IMR-90 (cell line): ENCODE measurements at regions not wholly inside any gene's neighbourhood (a gene's known extent, or its start where the extent isn't known, plus 50 kb on each side); places are given as distances from the start of the nearest gene placed in this dataset.

Experiments
- ATAC-seq: fragments of 200-7000 bp; cut with Tn5 transposase; 2 replicates; pipeline ENCODE4 v1.9.1; 2020; ENCODE audit warnings: low read depth, mild to moderate bottlenecking, moderate library complexity
- BruUV-seq: library from RNA; stranded (reverse); fragments of 400-500 nt; replicated peaks from 2 replicates; lab custom pipeline; 2021; lab: Mats Ljungman, UMichigan
- CTCF ChIA-PET: fragments of 300-600 bp; formaldehyde crosslinking; extraction: SDS; loops from one replicate; lab custom pipeline; 2021; ENCODE audit warnings: antibody characterized with exemption; lab: Yijun Ruan, JAX
- POLR2A ChIA-PET: fragments of 300-600 bp; sonication (Branson Sonifier 250); formaldehyde crosslinking; loops from one replicate; lab custom pipeline; 2022; ENCODE audit warnings: antibody characterized with exemption; ENCODE audit not compliant: unreplicated experiment; lab: Charles Lee
- DNase-seq: peaks from one replicate; pipeline ENCODE4 v3.0.0; 2013
- H2AFZ ChIP-seq: replicated peaks from 2 replicates; pipeline ENCODE3; 2013; ENCODE audit warnings: low read length, mild to moderate bottlenecking; ENCODE audit not compliant: poor library complexity
- H2AK5ac ChIP-seq: 2 replicates; pipeline ENCODE4 v1.6.1; 2013; ENCODE audit warnings: low read depth, low read length, inconsistent platforms
- H2AK9ac ChIP-seq: replicated peaks from 2 replicates; pipeline ENCODE3; 2013; ENCODE audit warnings: mild to moderate bottlenecking, low read depth, low read length, moderate library complexity; ENCODE audit not compliant: poor library complexity
- H2BK120ac ChIP-seq: 2 replicates; pipeline ENCODE4 v1.6.1; 2013; ENCODE audit warnings: low read depth, low read length, inconsistent platforms
- H2BK15ac ChIP-seq: 3 replicates; pipeline ENCODE4 v1.6.1; 2013; ENCODE audit warnings: low read depth, low read length, inconsistent platforms
- H2BK20ac ChIP-seq: 2 replicates; pipeline ENCODE4 v1.6.1; 2013; ENCODE audit warnings: low read depth, mild to moderate bottlenecking, inconsistent platforms, low read length, moderate library complexity
- H2BK5ac ChIP-seq: 2 replicates; pipeline ENCODE4 v1.6.1; 2013; ENCODE audit warnings: mild to moderate bottlenecking, low read depth, low read length, inconsistent platforms; ENCODE audit not compliant: poor library complexity, severe bottlenecking
- H3K14ac ChIP-seq: replicated peaks from 2 replicates; pipeline ENCODE4 v1.6.1; 2013; ENCODE audit warnings: low read depth, low read length, inconsistent platforms
- H3K18ac ChIP-seq: 2 replicates; pipeline ENCODE4 v1.6.1; 2013; ENCODE audit warnings: low read depth, low read length, control low read depth
- H3K23ac ChIP-seq: 2 replicates; pipeline ENCODE4 v1.6.1; 2013; ENCODE audit warnings: low read depth, low read length, inconsistent platforms
- H3K27ac ChIP-seq: 2 replicates; pipeline ENCODE4 v1.5.1; 2013; ENCODE audit warnings: mild to moderate bottlenecking, control low read depth, low read length; ENCODE audit not compliant: insufficient read depth
- H3K27me3 ChIP-seq: 2 replicates; pipeline ENCODE4 v1.6.1; 2013; ENCODE audit warnings: low read length; ENCODE audit not compliant: control insufficient read depth, insufficient read depth
- H3K36me3 ChIP-seq: 2 replicates; pipeline ENCODE4 v1.6.1; 2013; ENCODE audit warnings: low read length, mixed read lengths; ENCODE audit not compliant: control insufficient read depth, insufficient read depth
- H3K4ac ChIP-seq: 2 replicates; pipeline ENCODE4 v1.6.1; 2013; ENCODE audit warnings: low read depth, low read length, inconsistent platforms
- H3K4me1 ChIP-seq: 2 replicates; pipeline ENCODE4 v1.6.1; 2013; ENCODE audit warnings: low read length, mixed read lengths; ENCODE audit not compliant: control insufficient read depth, insufficient read depth
- H3K4me2 ChIP-seq: 2 replicates; pipeline ENCODE4 v1.6.1; 2013; ENCODE audit warnings: low read depth, mild to moderate bottlenecking, control low read depth, low read length, moderate library complexity
- H3K4me3 ChIP-seq: 2 replicates; pipeline ENCODE4 v1.5.1; 2013; ENCODE audit warnings: low read depth, mild to moderate bottlenecking, control low read depth, low read length, moderate library complexity; ENCODE audit not compliant: insufficient read depth
- H3K56ac ChIP-seq: 2 replicates; pipeline ENCODE4 v1.6.1; 2013; ENCODE audit warnings: low read length, inconsistent platforms; ENCODE audit not compliant: insufficient read depth; ENCODE audit errors: extremely low read depth
- H3K79me1 ChIP-seq, 2 experiments: 2 replicates each; pipeline ENCODE4 v1.6.1; 2013; ENCODE audit warnings: low read length in 2 of 2, inconsistent platforms in 1 of 2, low read depth in 1 of 2
- H3K9ac ChIP-seq: 2 replicates; pipeline ENCODE4 v1.6.1; 2013; ENCODE audit warnings: low read depth, low read length, control low read depth
- H3K9me1 ChIP-seq: 2 replicates; pipeline ENCODE4 v1.6.1; 2013; ENCODE audit warnings: low read length, inconsistent platforms; ENCODE audit not compliant: insufficient read depth
- H3K9me3 ChIP-seq: 2 replicates; pipeline ENCODE4 v1.6.1; 2013; ENCODE audit warnings: low read length; ENCODE audit not compliant: control insufficient read depth, insufficient read depth
- H4K20me1 ChIP-seq: 2 replicates; pipeline ENCODE4 v1.6.1; 2013; ENCODE audit warnings: low read length, inconsistent platforms; ENCODE audit not compliant: insufficient read depth
- H4K5ac ChIP-seq: 2 replicates; pipeline ENCODE4 v1.6.1; 2013; ENCODE audit warnings: mild to moderate bottlenecking, low read depth, low read length, control low read depth
- H4K8ac ChIP-seq, 2 experiments: 2 replicates each; pipeline ENCODE4 v1.6.1; 2013; ENCODE audit warnings: low read depth in 2 of 2, low read length in 2 of 2, control low read depth in 1 of 2, inconsistent platforms in 1 of 2
- H4K91ac ChIP-seq: 2 replicates; pipeline ENCODE4 v1.6.1; 2013; ENCODE audit warnings: low read depth, low read length, inconsistent platforms; ENCODE audit not compliant: insufficient read depth
- BHLHE40 ChIP-seq: fragments of 150-350 bp; IDR thresholded peaks from 2 replicates; pipeline ENCODE4 v1.6.1; 2016; ENCODE audit warnings: mild to moderate bottlenecking, low read depth, low read length
- CEBPB ChIP-seq: IDR thresholded peaks from 2 replicates; pipeline ENCODE4 v1.6.1; 2012; ENCODE audit warnings: low read depth, low read length, improper control_type of control experiment
- CHD1 ChIP-seq: IDR thresholded peaks from 2 replicates; pipeline ENCODE4 v1.6.1; 2012; ENCODE audit warnings: low read depth, low read length, improper control_type of control experiment
- FOS ChIP-seq: fragments of 150-350 bp; IDR thresholded peaks from 2 replicates; pipeline ENCODE4 v1.6.1; 2016; ENCODE audit warnings: low read depth, low read length
- MAFK ChIP-seq: IDR thresholded peaks from 2 replicates; pipeline ENCODE4 v1.6.1; 2012; ENCODE audit warnings: low read depth, low read length, improper control_type of control experiment
- MAZ ChIP-seq: IDR thresholded peaks from 2 replicates; pipeline ENCODE4 v1.6.1; 2012; ENCODE audit warnings: low read depth, mild to moderate bottlenecking, low read length, improper control_type of control experiment, moderate library complexity, borderline replicate concordance
- MXI1 ChIP-seq: IDR thresholded peaks from 2 replicates; pipeline ENCODE4 v1.6.1; 2012; ENCODE audit warnings: low read depth, mild to moderate bottlenecking, low read length, moderate library complexity, borderline replicate concordance
- NFE2L2 ChIP-seq: fragments of 150-350 bp; IDR thresholded peaks from 2 replicates; pipeline ENCODE4 v1.6.1; 2016; ENCODE audit warnings: low read depth, mild to moderate bottlenecking, low read length
- POLR2A ChIP-seq: IDR thresholded peaks from 2 replicates; pipeline ENCODE4 v1.6.1; 2012; ENCODE audit warnings: mild to moderate bottlenecking, low read depth, low read length
- RAD21 ChIP-seq: IDR thresholded peaks from 2 replicates; pipeline ENCODE4 v1.6.1; 2012; ENCODE audit warnings: low read length, improper control_type of control experiment
- RCOR1 ChIP-seq: IDR thresholded peaks from 2 replicates; pipeline ENCODE4 v1.6.1; 2012; ENCODE audit warnings: mild to moderate bottlenecking, low read length, improper control_type of control experiment; ENCODE audit not compliant: insufficient replicate concordance
- RFX5 ChIP-seq: IDR thresholded peaks from 2 replicates; pipeline ENCODE4 v1.8.0; 2012; ENCODE audit warnings: low read depth, mild to moderate bottlenecking, low read length, moderate library complexity
- SMC3 ChIP-seq: fragments of 150-350 bp; IDR thresholded peaks from 2 replicates; pipeline ENCODE4 v1.6.1; 2016; ENCODE audit warnings: low read depth, mild to moderate bottlenecking, antibody characterized with exemption, low read length, moderate library complexity
- WGBS, 2 experiments: methylation state at CpG; one replicate each; pipeline versions ENCODE4 v1.1.5 to v1.1.7; 2013; ENCODE audit warnings: missing lambda C conversion rate in 2 of 2; ENCODE audit not compliant: insufficient read length in 1 of 2; ENCODE audit errors: extremely low coverage in 2 of 2; 5-methylcytosine and 5-hydroxymethylcytosine counted together
- dilution Hi-C: fragments of 300-500 bp; cut with HindIII; formaldehyde crosslinking; loops from one replicate; pipeline ENCODE4 v1.14.3; 2018; ENCODE audit warnings: low sequenced_read_pairs; ENCODE audit not compliant: unreplicated experiment
- in situ Hi-C: fragments of 300-500 bp; cut with MboI; formaldehyde crosslinking; loops from 3 replicates; pipeline ENCODE4 v1.14.3; 2019; ENCODE audit warnings: low sequenced_read_pairs, inconsistent platforms, mixed read lengths
- intact Hi-C: fragments of 100-400 bp; cut with micrococcal nuclease; formaldehyde crosslinking; loops from 2 replicates; pipeline ENCODE4 v1.10.0; 2022
- TF ChIP-seq, protein P1 (sequence below): conservative IDR thresholded peaks from 2 replicates; pipeline ENCODE4 v1.5.1; 2012; ENCODE audit warnings: mild to moderate bottlenecking, low read depth, low read length, improper control_type of control experiment
- TF ChIP-seq, protein P2 (sequence below): fragments of 150-350 bp; IDR thresholded peaks from 2 replicates; pipeline ENCODE4 v1.6.1; 2017; ENCODE audit warnings: mild to moderate bottlenecking, antibody characterized with exemption, low read length, low read depth
- TF ChIP-seq, protein P3 (sequence below): fragments of 150-350 bp; IDR thresholded peaks from 2 replicates; pipeline ENCODE4 v1.6.1; 2016; ENCODE audit warnings: low read depth, mild to moderate bottlenecking, low read length, moderate library complexity, borderline replicate concordance

DNA sequence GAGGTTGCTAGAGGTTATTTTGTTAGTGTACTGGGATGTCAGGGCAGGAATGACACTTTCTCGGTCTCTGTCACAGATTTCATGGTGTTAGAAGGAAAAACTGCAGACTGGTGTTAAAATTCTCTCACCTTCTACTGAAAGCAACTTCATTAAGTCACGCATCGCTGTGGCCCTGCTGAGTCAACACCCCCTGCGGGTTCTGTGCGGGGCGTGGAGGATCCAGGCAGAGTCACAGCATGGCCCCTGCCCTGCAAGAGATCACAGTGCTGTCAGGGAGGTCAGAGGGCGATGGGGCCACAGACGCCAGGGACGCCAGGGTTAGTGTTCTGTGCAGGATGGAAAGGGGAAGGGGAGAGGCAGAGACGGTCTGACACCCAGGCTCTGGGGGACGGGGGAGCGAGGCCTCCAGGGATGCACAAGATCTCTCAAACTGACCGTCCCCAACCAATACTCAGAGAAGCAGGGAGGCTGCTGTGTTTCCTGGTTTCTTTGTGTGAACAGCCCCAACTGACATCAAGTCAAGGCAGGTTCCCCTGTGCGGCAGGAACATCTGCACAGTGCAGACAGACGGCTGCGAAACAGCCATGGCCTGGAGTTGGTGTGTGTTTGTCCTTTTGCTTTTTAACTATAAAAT is 354.9 kb upstream of the SALL3 start:
- H2AK9ac ChIP-seq, result no peak overlapping the region
- dilution Hi-C loops, result no loop called here
- intact Hi-C loops, result no loop called here
- no peak overlapping the region for H2AFZ ChIP-seq
- H2BK5ac ChIP-seq, result no peak overlapping the region
- no peak overlapping the region for H3K23ac ChIP-seq
- BruUV-seq, result no TSS peak
- H2BK20ac ChIP-seq, result no peak overlapping the region
- H3K27me3 ChIP-seq, result no peaks in the 10 kb centered on the region
- ChIA-PET POLR2A (no interaction called here), CTCF (no interaction called here)
- H3K9ac ChIP-seq, result no peak overlapping the region
- no peaks in the 10 kb centered on the region for H3K79me1 ChIP-seq
- no peak overlapping the region for H3K4ac ChIP-seq
- H3K56ac ChIP-seq, result no peak overlapping the region
- H4K8ac ChIP-seq, result no peak overlapping the region
- in situ Hi-C loops, result no loop called here
- H2AK5ac ChIP-seq, result no peak overlapping the region
- no peak overlapping the region for H2BK120ac ChIP-seq
- H4K91ac ChIP-seq, result no peak overlapping the region
- no peaks in the 10 kb centered on the region for H4K20me1 ChIP-seq
- H3K9me1 ChIP-seq, result no peaks in the 10 kb centered on the region
- H3K9me3 ChIP-seq, result peaks cover 51% of the 10 kb centered on the region
- no peak overlapping the region for H3K27ac ChIP-seq
- H3K4me3 ChIP-seq, result no peak overlapping the region
- ATAC-seq, result no peak
- no peak overlapping the region for H4K5ac ChIP-seq
- no peak overlapping the region for H3K14ac ChIP-seq
- H3K18ac ChIP-seq, result no peak overlapping the region
- TF ChIP-seq MAFK, result no peak
- no peak for TF ChIP-seq RFX5
- TF ChIP-seq MXI1, result no peak
- no peak for TF ChIP-seq CEBPB
- TF ChIP-seq RAD21, result no peak
- TF ChIP-seq, protein P1, sequence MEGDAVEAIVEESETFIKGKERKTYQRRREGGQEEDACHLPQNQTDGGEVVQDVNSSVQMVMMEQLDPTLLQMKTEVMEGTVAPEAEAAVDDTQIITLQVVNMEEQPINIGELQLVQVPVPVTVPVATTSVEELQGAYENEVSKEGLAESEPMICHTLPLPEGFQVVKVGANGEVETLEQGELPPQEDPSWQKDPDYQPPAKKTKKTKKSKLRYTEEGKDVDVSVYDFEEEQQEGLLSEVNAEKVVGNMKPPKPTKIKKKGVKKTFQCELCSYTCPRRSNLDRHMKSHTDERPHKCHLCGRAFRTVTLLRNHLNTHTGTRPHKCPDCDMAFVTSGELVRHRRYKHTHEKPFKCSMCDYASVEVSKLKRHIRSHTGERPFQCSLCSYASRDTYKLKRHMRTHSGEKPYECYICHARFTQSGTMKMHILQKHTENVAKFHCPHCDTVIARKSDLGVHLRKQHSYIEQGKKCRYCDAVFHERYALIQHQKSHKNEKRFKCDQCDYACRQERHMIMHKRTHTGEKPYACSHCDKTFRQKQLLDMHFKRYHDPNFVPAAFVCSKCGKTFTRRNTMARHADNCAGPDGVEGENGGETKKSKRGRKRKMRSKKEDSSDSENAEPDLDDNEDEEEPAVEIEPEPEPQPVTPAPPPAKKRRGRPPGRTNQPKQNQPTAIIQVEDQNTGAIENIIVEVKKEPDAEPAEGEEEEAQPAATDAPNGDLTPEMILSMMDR, result no peak
- TF ChIP-seq FOS, result no peak
- no peak for TF ChIP-seq CHD1
- TF ChIP-seq MAZ, result no peak
- TF ChIP-seq, protein P2, sequence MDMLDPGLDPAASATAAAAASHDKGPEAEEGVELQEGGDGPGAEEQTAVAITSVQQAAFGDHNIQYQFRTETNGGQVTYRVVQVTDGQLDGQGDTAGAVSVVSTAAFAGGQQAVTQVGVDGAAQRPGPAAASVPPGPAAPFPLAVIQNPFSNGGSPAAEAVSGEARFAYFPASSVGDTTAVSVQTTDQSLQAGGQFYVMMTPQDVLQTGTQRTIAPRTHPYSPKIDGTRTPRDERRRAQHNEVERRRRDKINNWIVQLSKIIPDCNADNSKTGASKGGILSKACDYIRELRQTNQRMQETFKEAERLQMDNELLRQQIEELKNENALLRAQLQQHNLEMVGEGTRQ, result no peak
- TF ChIP-seq, protein P3, sequence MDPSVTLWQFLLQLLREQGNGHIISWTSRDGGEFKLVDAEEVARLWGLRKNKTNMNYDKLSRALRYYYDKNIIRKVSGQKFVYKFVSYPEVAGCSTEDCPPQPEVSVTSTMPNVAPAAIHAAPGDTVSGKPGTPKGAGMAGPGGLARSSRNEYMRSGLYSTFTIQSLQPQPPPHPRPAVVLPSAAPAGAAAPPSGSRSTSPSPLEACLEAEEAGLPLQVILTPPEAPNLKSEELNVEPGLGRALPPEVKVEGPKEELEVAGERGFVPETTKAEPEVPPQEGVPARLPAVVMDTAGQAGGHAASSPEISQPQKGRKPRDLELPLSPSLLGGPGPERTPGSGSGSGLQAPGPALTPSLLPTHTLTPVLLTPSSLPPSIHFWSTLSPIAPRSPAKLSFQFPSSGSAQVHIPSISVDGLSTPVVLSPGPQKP, result no peak
- no peak for TF ChIP-seq SMC3
- TF ChIP-seq RCOR1, result no peak
- no peak for TF ChIP-seq BHLHE40
- TF ChIP-seq NFE2L2, result no peak
- no peak for TF ChIP-seq POLR2A
- H3K4me1 ChIP-seq, result no peaks in the 10 kb centered on the region
- H3K36me3 ChIP-seq, result no peaks in the 10 kb centered on the region
- no peak overlapping the region for H3K4me2 ChIP-seq
- no peak overlapping the region for H2BK15ac ChIP-seq
- DNase-seq, result no peak
- 40% methylated on average over 1 of the region's 16 CpGs; no CpG with 5 or more reads in 1 of the 2 experiments for WGBS, 2 experiments
